COLO668 (cell line): ENCODE measurements at regions not wholly inside any gene's neighbourhood (a gene's known extent, or its start where the extent isn't known, plus 50 kb on each side); places are given as distances from the start of the nearest gene placed in this dataset.

Source experiments
- DNase-seq: peaks from one replicate; lab custom pipeline; 2025; ENCODE audit not compliant: unreplicated experiment; lab: John Stamatoyannopoulos, UW

DNA sequence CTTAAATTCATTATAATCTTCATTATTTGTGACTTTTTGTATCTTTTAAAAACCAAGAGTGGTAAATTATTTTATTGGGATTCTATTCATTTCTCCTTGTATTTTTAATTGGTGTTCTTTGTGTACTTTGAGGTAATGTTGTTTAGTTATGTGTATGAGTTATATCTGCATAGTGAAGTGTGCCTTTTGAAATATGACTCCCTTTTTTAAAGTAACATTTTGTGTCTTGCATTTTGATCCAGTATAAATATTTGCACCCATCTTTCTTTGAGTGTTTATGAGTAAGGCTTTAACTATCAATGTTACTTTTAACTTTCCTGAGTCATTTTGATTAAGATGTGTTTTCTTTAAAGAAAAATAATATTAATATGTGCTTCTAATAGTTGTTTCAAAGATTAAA lies 90.0 kb upstream of the MYOCD start:
- DNase-seq: no peak

DNA sequence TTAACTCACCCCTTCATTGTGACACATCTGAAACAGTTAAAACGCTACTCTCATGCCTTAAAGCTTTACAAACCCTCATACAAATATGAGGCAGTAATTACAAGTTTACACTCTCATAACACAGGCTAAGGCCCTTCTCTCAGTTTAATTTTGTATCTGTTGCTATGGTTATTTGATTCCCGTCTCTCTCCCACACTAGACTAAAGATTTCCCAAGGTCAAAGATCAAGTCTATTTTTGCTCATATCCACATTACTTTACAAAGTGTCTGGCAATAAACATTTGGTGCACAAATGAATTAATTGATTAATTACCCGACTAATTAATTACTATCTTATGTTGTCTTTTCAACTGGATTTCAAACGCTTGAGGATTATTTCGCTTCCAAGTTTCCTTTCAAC lies 86.4 kb upstream of the MYOCD start:
- no peak for DNase-seq

DNA sequence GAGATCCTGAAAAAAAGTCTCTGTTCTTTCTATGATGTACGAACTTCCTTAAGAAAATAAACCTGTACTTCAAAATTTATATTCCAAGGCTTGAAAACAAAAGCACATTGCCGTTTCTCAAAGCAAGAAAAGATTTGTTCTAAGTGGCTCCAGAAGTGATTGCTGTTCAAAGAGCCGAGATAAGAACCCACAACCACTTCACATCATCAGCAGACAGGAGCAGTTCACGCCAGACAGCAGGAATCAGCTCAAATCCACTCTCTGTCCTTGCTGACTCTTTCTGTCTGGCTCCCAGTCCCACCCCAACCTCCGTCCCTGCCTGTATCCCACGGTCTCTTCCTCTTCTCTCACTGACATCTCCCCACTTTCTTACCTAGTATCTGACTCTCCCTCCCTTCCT lies 85.0 kb upstream of the MYOCD start:
- no peak for DNase-seq

DNA sequence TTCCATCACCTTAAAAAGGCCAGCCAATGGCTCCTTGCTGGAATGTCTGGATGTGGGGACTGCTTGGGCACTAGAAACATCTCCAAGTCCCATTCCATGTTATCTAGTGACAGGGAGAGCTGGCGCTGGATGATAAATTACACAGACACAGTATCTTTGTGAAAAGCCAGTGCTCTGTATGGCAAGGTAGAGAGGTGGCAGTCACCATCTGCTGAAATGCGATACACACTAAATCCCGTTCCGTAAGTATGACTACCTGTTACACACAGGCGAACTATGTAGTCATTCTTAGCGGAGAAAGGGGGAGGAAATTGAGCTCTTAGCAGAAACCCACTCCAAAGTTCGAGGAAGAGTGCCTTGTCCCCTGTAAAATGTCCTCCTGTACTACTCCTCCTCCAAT lies 81.0 kb upstream of the MYOCD start:
- no peak for DNase-seq

DNA sequence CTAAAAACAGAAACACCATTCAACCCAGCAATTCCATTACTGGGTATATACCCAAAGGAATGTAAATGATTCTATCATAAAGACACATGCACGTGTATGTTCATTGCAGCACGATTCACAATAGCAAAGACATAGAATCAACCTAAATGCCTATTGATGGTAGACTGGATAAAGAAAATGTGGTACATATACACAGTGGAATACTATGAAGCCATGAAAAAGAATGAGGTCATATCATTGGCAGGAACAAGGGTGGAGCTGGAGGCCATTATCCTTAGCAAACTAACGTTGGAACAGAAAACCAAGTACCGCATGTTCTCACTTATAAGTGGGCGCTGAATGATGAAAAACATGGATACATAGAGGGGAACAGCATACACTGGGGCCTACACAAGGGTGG lies 77.2 kb upstream of the MYOCD start:
- DNase-seq: no peak

DNA sequence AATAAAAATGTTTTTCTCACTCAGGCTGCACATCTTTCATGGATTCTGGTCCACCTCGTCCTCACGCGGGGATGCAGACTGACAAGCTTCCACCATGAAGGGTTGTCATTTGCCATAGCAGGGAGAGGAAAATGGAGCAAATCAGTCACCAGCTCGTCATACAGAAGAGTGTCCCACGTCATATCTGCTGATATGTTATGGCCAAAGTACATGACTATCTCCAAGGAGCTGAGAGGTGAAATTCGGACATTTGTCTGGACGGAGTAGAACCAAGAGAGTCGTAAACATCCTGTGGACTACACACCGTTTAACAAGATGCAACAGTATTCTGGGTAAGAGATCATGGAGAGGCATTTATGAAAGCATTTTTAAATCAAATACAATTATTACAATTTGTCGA lies 75.3 kb upstream of the MYOCD start:
- no peak for DNase-seq

DNA sequence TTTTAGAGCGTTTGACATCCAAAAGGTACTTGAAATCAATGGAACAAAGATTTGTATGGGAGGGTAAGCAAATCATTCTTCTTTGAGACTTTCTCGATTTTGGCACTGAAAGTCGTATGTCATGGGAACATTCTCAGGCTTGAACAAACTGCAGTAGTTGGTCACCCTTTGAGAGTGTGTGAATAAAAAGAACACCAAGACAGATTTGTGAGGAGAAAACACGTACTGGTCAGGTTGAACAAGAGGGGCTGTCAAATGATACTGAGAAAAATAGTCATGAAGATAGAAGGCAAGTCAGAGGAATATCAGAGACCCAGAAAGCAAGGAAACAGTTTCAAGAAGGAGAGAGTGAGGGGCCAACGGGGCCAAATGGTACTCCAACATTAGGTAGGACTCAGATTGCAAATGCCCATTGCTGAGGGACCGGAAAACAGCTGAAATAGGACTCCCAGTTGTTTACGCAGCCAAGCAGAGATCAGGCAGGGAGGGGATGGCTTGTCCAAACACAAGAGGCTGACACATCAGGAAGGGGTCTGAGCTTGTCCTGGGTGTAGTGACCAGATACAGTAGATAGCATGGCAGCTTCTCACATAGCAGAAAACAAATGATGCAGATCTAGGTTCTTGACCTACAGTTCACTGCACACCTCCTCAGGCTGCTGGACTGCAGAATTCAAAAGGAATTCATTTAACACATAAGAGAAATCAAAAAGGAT lies 74.5 kb upstream of the MYOCD start:
- DNase-seq: no peak

DNA sequence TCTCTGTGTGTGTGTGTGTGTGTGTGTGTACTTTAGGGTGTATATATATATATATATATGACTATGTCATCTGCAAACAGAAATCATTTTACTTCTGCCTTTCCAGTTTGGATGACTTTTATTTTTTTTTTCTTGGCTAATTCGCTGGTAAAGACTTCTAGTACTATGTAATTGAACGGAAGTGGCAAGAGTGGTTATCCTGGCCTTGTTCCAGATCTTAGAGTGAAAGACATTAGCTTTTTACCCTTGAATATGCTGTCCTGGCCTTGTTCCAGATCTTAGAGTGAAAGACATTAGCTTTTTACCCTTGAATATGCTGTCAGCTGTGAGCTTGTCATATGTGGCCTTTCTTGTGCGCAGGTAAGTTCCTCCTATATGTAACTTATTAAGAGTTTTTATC lies 72.7 kb upstream of the MYOCD start:
- no peak for DNase-seq

DNA sequence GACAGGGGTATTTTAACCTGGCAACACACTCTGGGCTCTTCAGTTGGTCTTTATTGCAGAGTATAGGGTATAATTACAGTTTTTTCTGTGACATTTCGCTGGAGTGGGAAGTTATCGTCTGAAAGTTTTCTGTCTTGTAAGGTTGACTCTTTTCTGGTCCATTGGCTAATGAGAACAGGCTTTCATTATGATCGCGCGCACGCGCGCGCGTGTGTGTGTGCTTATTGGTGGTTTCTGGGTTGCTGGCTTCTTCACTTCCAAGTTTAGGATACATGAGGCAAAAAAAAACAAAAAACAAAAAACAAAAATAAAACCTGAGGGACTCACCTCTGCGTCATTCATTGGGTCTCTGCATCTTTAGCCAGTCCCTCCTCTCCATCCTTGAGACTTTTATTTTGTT lies 68.7 kb upstream of the MYOCD start:
- no peak for DNase-seq

DNA sequence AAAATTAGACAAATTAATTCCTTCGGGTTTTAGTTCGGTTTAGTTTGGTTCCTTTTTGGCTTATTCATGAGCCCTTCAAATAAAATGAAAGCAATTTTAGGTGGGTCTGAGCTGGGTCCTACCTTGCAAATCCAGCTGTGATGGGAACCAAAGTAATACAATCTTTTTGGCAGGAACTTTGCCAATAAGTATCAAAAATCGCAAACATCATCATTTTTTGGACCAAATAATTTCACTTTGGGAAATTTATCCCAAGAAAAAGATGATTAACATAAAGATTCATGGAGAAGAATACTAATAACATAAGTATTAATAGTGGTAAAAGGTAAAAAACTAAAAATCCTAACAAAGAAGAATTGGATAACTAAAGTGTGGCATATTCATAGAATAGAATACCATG lies 67.8 kb upstream of the MYOCD start:
- no peak for DNase-seq

DNA sequence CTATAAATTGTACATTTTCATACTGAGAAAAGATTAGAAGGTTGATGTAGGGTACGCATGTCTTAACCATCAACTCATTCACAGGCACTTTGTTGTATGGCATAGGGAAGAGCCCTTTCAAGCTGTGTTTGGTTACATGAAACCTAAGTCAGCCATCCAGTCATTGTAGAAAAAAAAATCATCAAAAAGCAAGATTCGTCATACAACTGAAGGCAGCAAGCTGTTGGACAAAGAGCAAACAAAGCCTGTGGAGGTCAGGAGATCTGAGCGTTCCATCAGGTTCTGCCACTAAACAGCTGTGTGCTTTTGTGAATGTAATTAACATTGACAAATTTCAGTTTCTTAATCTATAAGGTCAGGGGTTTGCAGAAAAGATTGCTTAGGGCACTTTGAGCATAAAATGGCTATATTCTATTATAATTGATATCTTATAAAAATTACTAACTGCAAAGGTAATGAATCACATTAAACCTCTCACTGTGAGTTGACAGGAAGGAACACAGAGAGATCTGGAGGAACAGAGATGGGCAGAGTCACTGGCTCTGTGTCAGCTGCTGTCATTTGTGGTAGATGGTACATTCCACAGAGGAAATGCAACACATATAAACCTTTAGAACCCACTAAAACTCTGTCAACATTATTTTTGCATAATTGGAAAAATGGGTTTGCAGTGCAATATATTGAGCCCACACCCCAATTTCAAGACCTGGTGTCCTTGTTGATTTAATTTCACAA lies 66.3 kb upstream of the MYOCD start:
- DNase-seq: no peak

DNA sequence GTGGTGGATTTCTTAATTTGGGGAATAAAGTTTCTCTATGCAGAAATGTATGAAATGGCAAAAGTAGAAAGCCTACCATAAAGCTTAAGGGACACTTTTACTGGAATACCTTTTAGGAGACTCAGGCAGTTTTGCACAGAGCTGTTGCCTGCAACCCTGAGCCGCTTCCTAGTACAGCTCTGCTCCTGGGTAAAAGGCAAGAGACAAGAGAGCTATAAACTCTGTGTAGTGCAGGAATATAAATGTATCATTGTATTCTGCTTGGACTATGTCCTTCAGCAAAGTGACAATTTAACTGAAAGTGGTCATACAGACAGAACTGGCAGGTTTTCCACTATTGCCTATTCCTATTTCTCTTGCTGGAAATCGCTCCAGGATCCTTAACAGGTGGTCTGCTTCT lies 65.3 kb upstream of the MYOCD start:
- no peak for DNase-seq

DNA sequence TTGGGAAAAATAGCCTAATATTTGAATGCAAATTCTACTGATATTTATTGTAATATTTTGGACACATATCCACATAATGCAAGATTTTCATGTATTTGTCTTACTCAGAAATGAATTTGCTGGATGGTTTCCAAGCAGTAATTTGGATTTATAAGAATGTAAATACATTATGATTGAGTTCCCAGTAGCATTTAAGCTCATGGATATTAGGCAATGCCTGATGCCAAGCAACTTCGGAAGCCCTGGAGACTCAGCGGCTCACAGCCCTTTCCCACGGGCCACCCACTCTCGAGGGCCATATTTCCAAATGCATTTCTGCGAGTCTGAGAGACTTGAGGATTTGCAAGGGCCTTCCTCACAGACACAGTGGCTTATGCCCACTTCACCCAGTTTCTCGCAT lies 62.1 kb upstream of the MYOCD start:
- DNase-seq: no peak

DNA sequence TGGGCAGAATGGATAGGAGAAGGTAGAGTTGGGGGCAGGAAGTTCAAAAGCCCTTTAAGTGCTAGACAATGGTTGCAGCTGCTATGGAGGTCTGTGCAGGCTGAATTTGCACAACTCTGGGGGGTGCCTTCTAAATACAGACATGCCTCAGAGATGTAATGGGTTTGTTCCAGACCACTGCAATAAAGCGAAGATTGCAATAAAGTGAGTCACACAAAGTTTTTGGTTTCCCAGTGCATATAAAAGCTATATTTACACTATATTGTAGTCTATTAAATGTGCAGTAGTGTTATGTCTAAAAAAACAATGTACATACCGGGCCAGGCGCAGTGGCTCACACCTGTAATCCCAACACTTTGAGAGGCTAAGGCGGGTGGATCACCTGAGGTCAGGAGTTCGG lies 60.5 kb upstream of the MYOCD start:
- no peak for DNase-seq

DNA sequence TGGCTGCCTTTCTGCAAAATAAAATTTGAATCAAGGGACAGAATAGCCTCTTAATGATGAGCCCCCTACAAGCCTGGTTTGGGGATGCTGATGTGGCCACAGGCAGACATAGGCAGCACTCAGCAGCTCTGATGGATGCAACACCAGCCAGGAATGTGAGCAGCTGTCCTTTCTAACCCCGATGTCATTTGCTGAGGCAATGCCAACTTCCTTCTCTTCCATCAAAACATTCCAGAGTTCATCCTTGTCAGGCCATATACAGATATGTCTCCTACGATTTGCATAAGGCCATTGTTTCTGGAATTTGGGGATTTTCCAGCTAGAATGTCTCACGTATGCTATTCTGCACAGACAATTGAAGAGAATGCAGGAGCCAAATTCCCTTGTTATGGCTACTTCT lies 52.1 kb upstream of the MYOCD start:
- no peak for DNase-seq
